Neural cell (in vitro differentiated cells): ENCODE measurements at regions not wholly inside any gene's neighbourhood (a gene's known extent, or its start where the extent isn't known, plus 50 kb on each side); places are given as distances from the start of the nearest gene placed in this dataset.

Source experiments
- H2AFZ ChIP-seq: fragments of 200-600, 300-800 bp; sonication (generic), shearing (Covaris generic); 2 replicates; pipeline ENCODE4 v1.6.0; 2014; ENCODE audit warnings: low read depth, mild to moderate bottlenecking, antibody characterized with exemption, low read length, moderate library complexity
- H3F3A ChIP-seq: fragments of 200-600 bp; shearing (Covaris generic); 2 replicates; pipeline ENCODE4 v1.6.1; 2016; ENCODE audit warnings: mild to moderate bottlenecking, moderate library complexity, mixed read lengths, antibody characterized with exemption, low read length; ENCODE audit not compliant: insufficient read depth, poor library complexity, severe bottlenecking
- H3K27ac ChIP-seq: fragments of 200-600, 300-800 bp; sonication (generic), shearing (Covaris generic); 2 replicates; pipeline ENCODE4 v1.5.1; 2014; ENCODE audit warnings: mild to moderate bottlenecking, low read length, moderate library complexity
- H3K27me3 ChIP-seq: fragments of 300-800, 200-600 bp; sonication (generic), shearing (Covaris generic); 2 replicates; pipeline ENCODE4 v1.6.0; 2014; ENCODE audit warnings: mild to moderate bottlenecking, low read depth, low read length, moderate library complexity; ENCODE audit not compliant: insufficient read depth
- H3K36me3 ChIP-seq: fragments of 300-800, 200-600 bp; sonication (generic), shearing (Covaris generic); 2 replicates; pipeline ENCODE4 v1.5.1; 2014; ENCODE audit warnings: mild to moderate bottlenecking, antibody characterized with exemption, low read length, moderate library complexity; ENCODE audit not compliant: insufficient read depth
- H3K4me2 ChIP-seq: fragments of 300-800, 200-600 bp; sonication (generic), shearing (Covaris generic); 2 replicates; pipeline ENCODE4 v1.6.0; 2014; ENCODE audit warnings: mild to moderate bottlenecking, low read length
- H3K4me3 ChIP-seq: fragments of 300-800, 200-600 bp; sonication (generic), shearing (Covaris generic); 2 replicates; pipeline ENCODE4 v1.5.1; 2014; ENCODE audit warnings: mild to moderate bottlenecking, low read length, moderate library complexity
- H3K79me2 ChIP-seq: fragments of 200-600 bp; shearing (Covaris generic); replicated peaks from 2 replicates; pipeline ENCODE4 v1.6.0; 2014; ENCODE audit warnings: mild to moderate bottlenecking, low read length, moderate library complexity; ENCODE audit not compliant: insufficient read depth
- H3K9ac ChIP-seq: fragments of 300-800, 200-600 bp; sonication (generic), shearing (Covaris generic); 2 replicates; pipeline ENCODE4 v1.6.1; 2016; ENCODE audit warnings: mild to moderate bottlenecking, low read length, mixed read lengths
- H3K9me2 ChIP-seq: fragments of 200-600 bp; shearing (Covaris generic); 2 replicates; pipeline ENCODE4 v1.6.1; 2016; ENCODE audit warnings: mild to moderate bottlenecking, low read length, mixed read lengths; ENCODE audit not compliant: insufficient read depth
- H3K9me3 ChIP-seq: fragments of 200-600, 300-800 bp; sonication (generic), shearing (Covaris generic); 2 replicates; pipeline ENCODE4 v1.6.1; 2016; ENCODE audit warnings: mild to moderate bottlenecking, mixed run types, low read length, moderate library complexity, mixed read lengths
- H4K20me1 ChIP-seq: fragments of 200-600 bp; shearing (Covaris generic); 2 replicates; pipeline ENCODE4 v1.6.1; 2016; ENCODE audit warnings: mild to moderate bottlenecking, mixed run types; ENCODE audit not compliant: insufficient read depth
- CTCF ChIP-seq: fragments of 450-650 bp; IDR thresholded peaks from 2 replicates; pipeline ENCODE4 v1.5.1; 2014; ENCODE audit warnings: antibody characterized with exemption, mild to moderate bottlenecking, moderate library complexity; ENCODE audit not compliant: poor library complexity, severe bottlenecking
- EP300 ChIP-seq: fragments of 450-650 bp; conservative IDR thresholded peaks from 2 replicates; pipeline ENCODE4 v1.6.1; 2014; ENCODE audit warnings: antibody characterized with exemption, mild to moderate bottlenecking, moderate library complexity; ENCODE audit not compliant: poor library complexity, severe bottlenecking
- EZH2 ChIP-seq: fragments of 200-600, 300-800 bp; shearing (Covaris generic), sonication (generic); IDR thresholded peaks from 2 replicates; pipeline ENCODE4 v1.6.1; 2014; ENCODE audit warnings: antibody characterized with exemption, low read length, borderline replicate concordance, mild to moderate bottlenecking; ENCODE audit not compliant: insufficient read depth, poor library complexity, severe bottlenecking
- MXI1 ChIP-seq: fragments of 450-650 bp; conservative IDR thresholded peaks from 2 replicates; pipeline ENCODE4 v1.6.1; 2014; ENCODE audit warnings: antibody characterized with exemption, mild to moderate bottlenecking; ENCODE audit not compliant: poor library complexity, severe bottlenecking
- POLR2AphosphoS5 ChIP-seq: IDR thresholded peaks from 2 replicates; pipeline ENCODE4 v1.6.1; 2012
- RAD21 ChIP-seq: fragments of 450-650 bp; conservative IDR thresholded peaks from 2 replicates; pipeline ENCODE4 v1.6.1; 2014; ENCODE audit warnings: antibody characterized with exemption, mild to moderate bottlenecking, moderate library complexity
- REST ChIP-seq: IDR thresholded peaks from 2 replicates; pipeline ENCODE4 v1.6.1; 2012; ENCODE audit warnings: borderline replicate concordance
- SMC3 ChIP-seq: fragments of 450-650 bp; conservative IDR thresholded peaks from 2 replicates; pipeline ENCODE4 v1.6.1; 2014; ENCODE audit warnings: antibody characterized with exemption, mild to moderate bottlenecking, moderate library complexity; ENCODE audit not compliant: poor library complexity
- TAF1 ChIP-seq: IDR thresholded peaks from 2 replicates; pipeline ENCODE4 v1.6.1; 2012; ENCODE audit warnings: low read depth

GRCh38 chr5:27535031-27535557, 496.7 kb upstream of the CDH9 start:
- no peaks in the 10 kb centered on the region for H3K36me3 ChIP-seq
- H3K9ac ChIP-seq = no peak overlapping the region
- H3K79me2 ChIP-seq = no peaks in the 10 kb centered on the region
- H3K4me3 ChIP-seq = no peak overlapping the region
- no peak for TF ChIP-seq MXI1
- TF ChIP-seq RAD21 = no peak
- TF ChIP-seq POLR2AphosphoS5 = no peak
- no peak for TF ChIP-seq EZH2
- TF ChIP-seq EP300 = no peak
- no peak for TF ChIP-seq REST
- no peak for TF ChIP-seq SMC3
- TF ChIP-seq CTCF = no peak
- TF ChIP-seq TAF1 = no peak
- H3K27ac ChIP-seq = no peak overlapping the region
- no peaks in the 10 kb centered on the region for H3K27me3 ChIP-seq
- no peaks in the 10 kb centered on the region for H3K9me3 ChIP-seq
- no peaks in the 10 kb centered on the region for H3F3A ChIP-seq
- H3K4me2 ChIP-seq = no peak overlapping the region
- no peaks in the 10 kb centered on the region for H3K9me2 ChIP-seq
- no peaks in the 10 kb centered on the region for H4K20me1 ChIP-seq
- no peak overlapping the region for H2AFZ ChIP-seq

GRCh38 chr5:27532305-27532704, 493.9 kb upstream of the CDH9 start:
- no peaks in the 10 kb centered on the region for H4K20me1 ChIP-seq
- H3K27ac ChIP-seq = no peak overlapping the region
- H3K36me3 ChIP-seq = no peaks in the 10 kb centered on the region
- no peak for TF ChIP-seq MXI1
- no peak for TF ChIP-seq SMC3
- no peak for TF ChIP-seq CTCF
- no peak for TF ChIP-seq RAD21
- TF ChIP-seq EP300 = no peak
- no peak for TF ChIP-seq TAF1
- TF ChIP-seq EZH2 = no peak
- TF ChIP-seq REST = no peak
- no peak for TF ChIP-seq POLR2AphosphoS5
- H3K4me3 ChIP-seq = no peak overlapping the region
- H3K9ac ChIP-seq = no peak overlapping the region
- no peaks in the 10 kb centered on the region for H3K27me3 ChIP-seq
- no peak overlapping the region for H3K4me2 ChIP-seq
- H3F3A ChIP-seq = no peaks in the 10 kb centered on the region
- H3K9me2 ChIP-seq = no peaks in the 10 kb centered on the region
- H3K79me2 ChIP-seq = no peaks in the 10 kb centered on the region
- no peaks in the 10 kb centered on the region for H3K9me3 ChIP-seq
- no peak overlapping the region for H2AFZ ChIP-seq
